H9 (cell line): ENCODE measurements at regions not wholly inside any gene's neighbourhood (a gene's known extent, or its start where the extent isn't known, plus 50 kb on each side); places are given as distances from the start of the nearest gene placed in this dataset.

Experiments
- DNase-seq: peaks from one replicate; pipeline ENCODE4 v3.0.0-alpha.2; 2017
- H2AFZ ChIP-seq: one replicate; pipeline ENCODE4 v1.6.1; 2013; ENCODE audit warnings: mild to moderate bottlenecking, low read length, control low read depth, moderate library complexity
- H2AK5ac ChIP-seq: 2 replicates; pipeline ENCODE4 v1.6.1; 2013; ENCODE audit warnings: low read length, control low read depth, mixed read lengths; ENCODE audit not compliant: insufficient read length
- H2BK120ac ChIP-seq: one replicate; pipeline ENCODE4 v1.6.1; 2013; ENCODE audit warnings: low read depth, mild to moderate bottlenecking, low read length, control low read depth, inconsistent platforms; ENCODE audit not compliant: poor library complexity, severe bottlenecking
- H2BK12ac ChIP-seq: 2 replicates; pipeline ENCODE4 v1.6.1; 2013; ENCODE audit warnings: low read length, control low read depth, mixed read lengths, low read depth; ENCODE audit not compliant: insufficient read length
- H2BK15ac ChIP-seq: 2 replicates; pipeline ENCODE4 v1.6.1; 2013; ENCODE audit warnings: low read depth, low read length, control low read depth
- H2BK20ac ChIP-seq: one replicate; pipeline ENCODE4 v1.6.1; 2013; ENCODE audit warnings: low read depth, mild to moderate bottlenecking, low read length, control low read depth, inconsistent platforms; ENCODE audit not compliant: poor library complexity, severe bottlenecking
- H2BK5ac ChIP-seq: 2 replicates; pipeline ENCODE4 v1.6.1; 2013; ENCODE audit warnings: low read length, control low read depth, mixed read lengths; ENCODE audit not compliant: insufficient read length
- H3K14ac ChIP-seq: 2 replicates; pipeline ENCODE4 v1.6.1; 2013; ENCODE audit warnings: low read length, control low read depth; ENCODE audit not compliant: insufficient read depth
- H3K18ac ChIP-seq: 2 replicates; pipeline ENCODE4 v1.6.1; 2013; ENCODE audit warnings: low read depth, mild to moderate bottlenecking, mixed read lengths, low read length, control low read depth; ENCODE audit not compliant: insufficient read length
- H3K23ac ChIP-seq: 2 replicates; pipeline ENCODE4 v1.6.1; 2013; ENCODE audit warnings: low read length, control low read depth, mixed read lengths, low read depth; ENCODE audit not compliant: insufficient read length
- H3K23me2 ChIP-seq: 2 replicates; pipeline ENCODE4 v1.6.1; 2013; ENCODE audit warnings: low read depth, mild to moderate bottlenecking, mixed read lengths, low read length, control low read depth; ENCODE audit not compliant: insufficient read length, poor library complexity, severe bottlenecking
- H3K27ac ChIP-seq: 2 replicates; pipeline ENCODE4 v1.5.1; 2013; ENCODE audit warnings: low read length, control low read depth, mixed read lengths, low read depth; ENCODE audit not compliant: insufficient read length
- H3K27me3 ChIP-seq: 2 replicates; pipeline ENCODE4 v1.6.1; 2013; ENCODE audit warnings: low read length, control low read depth, inconsistent platforms; ENCODE audit not compliant: insufficient read depth
- H3K4ac ChIP-seq: 2 replicates; pipeline ENCODE4 v1.6.1; 2013; ENCODE audit warnings: low read depth, mild to moderate bottlenecking, control low read depth, inconsistent platforms, low read length, moderate library complexity
- H3K4me1 ChIP-seq: 2 replicates; pipeline ENCODE4 v1.6.1; 2013; ENCODE audit warnings: low read length, control low read depth, inconsistent platforms; ENCODE audit not compliant: insufficient read depth
- H3K4me2 ChIP-seq: 2 replicates; pipeline ENCODE4 v1.6.1; 2013; ENCODE audit warnings: low read length, control low read depth, mixed read lengths; ENCODE audit not compliant: insufficient read length, insufficient read depth
- H3K56ac ChIP-seq: 2 replicates; pipeline ENCODE4 v1.6.1; 2013; ENCODE audit warnings: low read depth, mild to moderate bottlenecking, mixed read lengths, low read length, control low read depth; ENCODE audit not compliant: insufficient read length
- H3K79me1 ChIP-seq: 2 replicates; pipeline ENCODE4 v1.6.1; 2013; ENCODE audit warnings: low read depth, mild to moderate bottlenecking, moderate library complexity, low read length, control low read depth, inconsistent platforms; ENCODE audit not compliant: insufficient read depth, poor library complexity, severe bottlenecking
- H3K79me2 ChIP-seq: 2 replicates; pipeline ENCODE4 v1.6.1; 2013; ENCODE audit warnings: low read length, control low read depth, inconsistent platforms; ENCODE audit not compliant: insufficient read depth
- H3K9ac ChIP-seq: 2 replicates; pipeline ENCODE4 v1.6.1; 2013; ENCODE audit warnings: low read length, control low read depth, mixed read lengths; ENCODE audit not compliant: insufficient read length; ENCODE audit errors: extremely low read depth
- H3K9me3 ChIP-seq: one replicate; pipeline ENCODE4 v1.6.1; 2013; ENCODE audit warnings: low read depth, low read length, inconsistent platforms; ENCODE audit not compliant: control insufficient read depth
- H3T11ph ChIP-seq: one replicate; pipeline ENCODE4 v1.6.1; 2013; ENCODE audit warnings: mild to moderate bottlenecking, low read length, control low read depth, inconsistent platforms
- H4K20me1 ChIP-seq: one replicate; pipeline ENCODE4 v1.6.1; 2013; ENCODE audit not compliant: control insufficient read depth, insufficient read length, insufficient read depth
- H4K5ac ChIP-seq: 2 replicates; pipeline ENCODE4 v1.6.1; 2013; ENCODE audit warnings: low read depth, mild to moderate bottlenecking, mixed read lengths, low read length, control low read depth; ENCODE audit not compliant: insufficient read length
- H4K8ac ChIP-seq: replicated peaks from 2 replicates; pipeline ENCODE4 v1.6.1; 2013; ENCODE audit warnings: low read length, control low read depth, mixed read lengths, low read depth; ENCODE audit not compliant: insufficient read length
- H4K91ac ChIP-seq: 2 replicates; pipeline ENCODE4 v1.6.1; 2013; ENCODE audit warnings: low read depth, mild to moderate bottlenecking, moderate library complexity, mixed read lengths, low read length, control low read depth; ENCODE audit not compliant: insufficient read length
- H3K27ac Mint-ChIP-seq, 3 experiments: 2 replicates in 2 of 3; 3 replicates in 1 of 3; pipeline ENCODE4 v1.8.0; 2020 to 2021; ENCODE audit warnings: mixed read lengths in 3 of 3, mild to moderate bottlenecking in 1 of 3, moderate library complexity in 1 of 3
- H3K27me3 Mint-ChIP-seq: 2 replicates; pipeline ENCODE4 v1.8.0; 2021; ENCODE audit warnings: low read depth, mild to moderate bottlenecking, moderate library complexity, mixed read lengths
- H3K36me3 Mint-ChIP-seq, 3 experiments: 2 replicates in 2 of 3; 3 replicates in 1 of 3; pipeline ENCODE4 v1.8.0; 2020 to 2021; ENCODE audit warnings: low read depth in 3 of 3, mixed read lengths in 3 of 3; ENCODE audit not compliant: insufficient read depth in 1 of 3
- H3K4me1 Mint-ChIP-seq, 2 experiments: 2 replicates each; pipeline ENCODE4 v1.8.0; 2020; ENCODE audit warnings: mixed read lengths in 2 of 2
- H3K4me3 Mint-ChIP-seq, 2 experiments: 2 replicates in 1 of 2; 3 replicates in 1 of 2; pipeline ENCODE4 v1.8.0; 2020 to 2021; ENCODE audit warnings: mild to moderate bottlenecking in 2 of 2, mixed read lengths in 2 of 2, moderate library complexity in 1 of 2
- H3K9me3 Mint-ChIP-seq, 2 experiments: 2 replicates in 1 of 2; 3 replicates in 1 of 2; pipeline ENCODE4 v1.8.0; 2020; ENCODE audit warnings: mild to moderate bottlenecking in 2 of 2, mixed read lengths in 2 of 2, moderate library complexity in 1 of 2
- WGBS: extraction: QIAGEN DNeasy Blood & Tissue Kit; methylation state at CpG from one replicate; pipeline ENCODE4 v1.1.7; 2013; ENCODE audit warnings: missing lambda C conversion rate, low lambda C conversion rate, mixed read lengths; ENCODE audit not compliant: insufficient read length; ENCODE audit errors: extremely low coverage; 5-methylcytosine and 5-hydroxymethylcytosine counted together
- TF ChIP-seq, protein P1 (sequence below): fragments of 200-600 bp; sonication (generic); conservative IDR thresholded peaks from 3 replicates; pipeline ENCODE4 v1.8.0; 2021; ENCODE audit warnings: antibody characterized with exemption, mild to moderate bottlenecking

DNA sequence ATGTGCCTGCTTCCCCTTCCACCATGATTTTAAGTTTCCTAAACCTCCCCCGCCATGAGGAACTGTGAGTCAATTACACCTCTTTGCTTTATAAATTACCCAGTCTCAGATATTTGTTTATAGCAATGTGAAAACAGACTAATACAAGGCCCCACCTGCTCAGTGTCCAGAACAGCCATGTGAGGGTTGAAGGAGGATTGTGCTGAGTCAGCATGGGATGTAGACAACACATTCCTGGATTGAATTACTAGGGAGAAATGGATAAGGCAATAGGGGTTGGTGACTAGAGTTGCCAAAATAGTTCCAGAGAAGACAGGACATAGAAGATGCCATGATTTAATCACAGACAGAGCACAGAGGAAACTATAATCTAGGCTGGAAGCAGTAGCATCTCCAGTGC, 270.3 kb downstream of the GFRA1 start:
- DNase-seq = no peak
- Histone ChIP-seq H3K4me2 (no peak overlapping the region), H2BK15ac (no peak overlapping the region), H3K56ac (no peak overlapping the region), H3K14ac (no peak overlapping the region), H3K23ac (no peak overlapping the region), H3K23me2 (no peaks in the 10 kb centered on the region), H3K79me1 (no peaks in the 10 kb centered on the region), H4K91ac (no peak overlapping the region), H3K9me3 (peaks cover 6% of the 10 kb centered on the region), H2BK120ac (no peak overlapping the region), H2BK5ac (no peak overlapping the region), H4K8ac (no peak overlapping the region), H2AFZ (no peak overlapping the region), H2BK20ac (no peak overlapping the region), H3K79me2 (no peaks in the 10 kb centered on the region), H3K9ac (no peak overlapping the region), H3K4ac (no peak overlapping the region), H4K5ac (no peak overlapping the region), H2BK12ac (no peak overlapping the region), H2AK5ac (no peak overlapping the region), H3K27me3 (peaks cover 2% of the 10 kb centered on the region; the same call in 1 of the 2 replicates), H3K18ac (no peak overlapping the region), H3K27ac (no peak overlapping the region), H3K4me1 (0 out of 2 replicates have a peak, but pooled peaks cover 2% of the 10 kb centered on the region), H4K20me1 (no peaks in the 10 kb centered on the region), H3T11ph (no peak overlapping the region)
- no CpG with 5 or more reads among the region's 1 CpG for whole genome bisulfite sequencing
- peaks cover 0 to 4% of the 10 kb centered on the region in 2 experiments; a peak in 1 of 5 replicates for H3K9me3 Mint-ChIP-seq
- peaks cover 35% of the 10 kb centered on the region for H3K27me3 Mint-ChIP-seq
- no peak overlapping the region for H3K4me3 Mint-ChIP-seq
- TF ChIP-seq, protein P1, sequence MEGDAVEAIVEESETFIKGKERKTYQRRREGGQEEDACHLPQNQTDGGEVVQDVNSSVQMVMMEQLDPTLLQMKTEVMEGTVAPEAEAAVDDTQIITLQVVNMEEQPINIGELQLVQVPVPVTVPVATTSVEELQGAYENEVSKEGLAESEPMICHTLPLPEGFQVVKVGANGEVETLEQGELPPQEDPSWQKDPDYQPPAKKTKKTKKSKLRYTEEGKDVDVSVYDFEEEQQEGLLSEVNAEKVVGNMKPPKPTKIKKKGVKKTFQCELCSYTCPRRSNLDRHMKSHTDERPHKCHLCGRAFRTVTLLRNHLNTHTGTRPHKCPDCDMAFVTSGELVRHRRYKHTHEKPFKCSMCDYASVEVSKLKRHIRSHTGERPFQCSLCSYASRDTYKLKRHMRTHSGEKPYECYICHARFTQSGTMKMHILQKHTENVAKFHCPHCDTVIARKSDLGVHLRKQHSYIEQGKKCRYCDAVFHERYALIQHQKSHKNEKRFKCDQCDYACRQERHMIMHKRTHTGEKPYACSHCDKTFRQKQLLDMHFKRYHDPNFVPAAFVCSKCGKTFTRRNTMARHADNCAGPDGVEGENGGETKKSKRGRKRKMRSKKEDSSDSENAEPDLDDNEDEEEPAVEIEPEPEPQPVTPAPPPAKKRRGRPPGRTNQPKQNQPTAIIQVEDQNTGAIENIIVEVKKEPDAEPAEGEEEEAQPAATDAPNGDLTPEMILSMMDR = no peak
- peaks cover 0 to under 1% (median under 1%) of the 10 kb centered on the region in 3 experiments; a peak in 2 of 7 replicates for H3K36me3 Mint-ChIP-seq
- peaks cover 3 to 10% of the 10 kb centered on the region in 2 experiments for H3K4me1 Mint-ChIP-seq
- H3K27ac Mint-ChIP-seq = no peak overlapping the region
